ENCODE measurements at regions not wholly inside any gene's neighbourhood (a gene's known extent, or its start where the extent isn't known, plus 50 kb on each side); places are given as distances from the start of the nearest gene placed in this dataset.
A peak's percentile ranks its signal among the peaks of the same experiment; 100 is the strongest.

- peak overlapping the region; percentile 77 to 83 for H3K27ac ChIP-seq
- intact Hi-C loops (cut with DNase I; ENCODE audit: low total_unique reads): no loop called here
- TF ChIP-seq POLR2AphosphoS5 (IDR thresholded peaks at IDR 0.05) (no peak), CTCF (IDR thresholded peaks at IDR 0.05) (no peak), POLR2A (IDR thresholded peaks at IDR 0.05) (no peak)
Observed at GRCh38 chr2:38446418-38446817, 69.3 kb upstream of the ATL2 start.

DNA sequence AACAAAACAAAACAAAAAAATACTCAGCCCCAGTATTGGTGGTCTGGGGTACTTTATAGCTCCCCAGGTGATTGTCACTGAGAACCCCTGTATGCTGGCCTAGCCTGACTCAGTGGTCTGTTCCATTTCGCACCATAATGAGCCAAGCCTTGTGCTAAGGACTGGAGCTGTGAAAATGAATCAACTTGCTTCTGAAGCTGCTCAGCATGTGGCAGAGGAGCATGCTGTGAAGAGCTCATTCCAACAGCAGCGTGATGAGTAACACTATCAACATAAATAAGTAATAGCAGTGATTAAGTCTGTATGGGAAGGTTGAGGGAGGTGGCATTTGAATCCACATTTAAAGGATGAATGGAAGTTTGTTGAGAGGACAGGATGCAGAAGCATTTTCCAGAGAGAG, 67.2 kb upstream of the ATL2 start:
- intact Hi-C loops (cut with DNase I; ENCODE audit: low total_unique reads): no loop called here
- H3K4me1 ChIP-seq: peaks cover 0 to 18% of the 10 kb centered on the region in 2 donors
- no peaks in the 10 kb centered on the region for H3K27me3 ChIP-seq
- TF ChIP-seq CTCF (IDR thresholded peaks at IDR 0.05) (no peak), POLR2AphosphoS5 (IDR thresholded peaks at IDR 0.05) (no peak), POLR2A (IDR thresholded peaks at IDR 0.05) (no peak)
- no peaks in the 10 kb centered on the region for H3K9me3 ChIP-seq
- H3K36me3 ChIP-seq: no peaks in the 10 kb centered on the region
- no peak for DNase-seq (ENCODE audit: low spot score in 2 of 2)
- no peak overlapping the region for H3K4me3 ChIP-seq
- peak overlapping the region in 1 of 2 donors; percentile 86 for H3K27ac ChIP-seq

More at GRCh38 chr2:38446418-38446817, 69.3 kb upstream of the ATL2 start:
- peaks cover 0 to 17% of the 10 kb centered on the region in 2 donors for H3K4me1 ChIP-seq
- H3K36me3 ChIP-seq: no peaks in the 10 kb centered on the region
- no peak for DNase-seq (ENCODE audit: low spot score in 2 of 2)
- peak overlapping the region in 1 of 3 donors; percentile 12 for H3K4me3 ChIP-seq
- H3K27me3 ChIP-seq: no peaks in the 10 kb centered on the region
- H3K9me3 ChIP-seq: no peaks in the 10 kb centered on the region

DNA sequence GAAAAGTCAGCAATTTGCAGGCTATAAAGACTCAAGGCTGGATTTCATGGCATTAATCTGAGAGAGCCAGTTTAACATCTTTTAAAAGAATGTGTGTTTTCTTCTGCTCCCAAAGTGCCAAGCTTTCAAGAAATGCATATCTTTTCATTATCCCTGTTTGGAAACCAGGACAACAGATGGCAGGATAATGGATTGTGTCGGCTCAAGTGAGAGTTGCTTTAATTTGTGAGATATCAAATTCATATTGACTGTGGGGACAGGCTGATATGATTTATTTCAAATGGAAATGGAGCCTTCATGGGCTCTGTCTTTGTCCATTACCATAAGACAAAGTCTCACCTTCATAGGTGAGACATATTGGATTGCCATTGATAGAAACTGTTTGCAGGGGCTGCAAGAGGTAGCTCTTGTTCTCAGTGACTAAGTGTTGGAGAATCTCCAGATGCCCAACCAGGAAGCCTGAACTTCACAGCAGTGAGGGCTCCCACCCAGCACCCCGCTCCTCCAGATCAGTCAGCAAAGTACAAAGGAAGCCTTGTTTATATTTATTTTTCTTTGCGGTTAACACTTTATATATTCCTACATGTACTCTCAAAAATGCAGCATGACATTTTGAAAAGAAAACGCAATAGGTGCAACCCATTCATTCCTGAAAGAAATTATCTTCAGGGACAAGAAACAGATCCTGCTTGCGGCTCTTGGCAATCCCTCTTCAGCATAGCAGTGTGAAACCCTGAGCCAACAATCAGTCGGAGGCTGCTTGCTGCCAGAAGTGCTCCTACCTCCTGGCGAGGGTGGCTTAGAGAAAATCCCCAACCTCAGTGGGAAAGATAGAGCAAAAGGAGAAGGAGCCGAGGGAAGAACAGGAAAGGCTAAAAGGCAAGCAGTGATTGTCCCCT, 65.8 kb upstream of the ATL2 start:
- H3K27me3 ChIP-seq: no peaks in the 10 kb centered on the region
- TF ChIP-seq POLR2A (IDR thresholded peaks at IDR 0.05) (no peak), POLR2AphosphoS5 (IDR thresholded peaks at IDR 0.05) (no peak), CTCF (IDR thresholded peaks at IDR 0.05) (no peak)
- H3K4me1 ChIP-seq: peaks cover 0 to 25% of the 10 kb centered on the region in 2 donors
- H3K9me3 ChIP-seq: no peaks in the 10 kb centered on the region
- peak overlapping the region; percentile 72 to 86 for H3K27ac ChIP-seq
- no peak overlapping the region for H3K4me3 ChIP-seq
- intact Hi-C loops (cut with DNase I; ENCODE audit: low total_unique reads): no loop called here
- H3K36me3 ChIP-seq: no peaks in the 10 kb centered on the region
- peak in 1 of 2 donors; percentile 65 for DNase-seq (ENCODE audit: low spot score in 2 of 2)

DNA sequence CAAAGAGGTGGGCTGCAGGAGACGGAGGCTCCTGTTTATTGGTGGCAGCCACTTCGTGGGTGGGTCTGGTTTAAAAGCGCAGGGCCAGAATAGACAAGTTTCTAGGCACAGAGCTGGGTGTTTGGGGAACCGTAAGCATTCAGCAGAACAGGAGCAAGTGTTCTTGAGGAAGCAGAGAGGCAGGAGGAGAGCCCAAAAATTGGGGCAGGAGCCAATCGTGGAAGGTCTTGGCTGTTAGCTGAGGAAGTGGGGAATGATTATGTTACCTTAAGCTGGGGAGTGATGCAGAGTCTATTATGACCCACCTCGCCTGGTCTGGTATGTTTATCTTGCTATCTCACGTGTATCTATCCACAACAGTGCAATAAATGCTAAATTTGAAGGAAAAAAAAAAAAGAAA, 64.3 kb upstream of the ATL2 start:
- no peaks in the 10 kb centered on the region for H3K9me3 ChIP-seq
- intact Hi-C loops (cut with DNase I; ENCODE audit: low total_unique reads): no loop called here
- H3K4me1 ChIP-seq: peaks cover 0 to 25% of the 10 kb centered on the region in 2 donors
- H3K27ac ChIP-seq: peak overlapping the region; percentile 74 to 86
- DNase-seq (ENCODE audit: low spot score in 2 of 2): no peak
- no peak for TF ChIP-seq POLR2AphosphoS5 (IDR thresholded peaks at IDR 0.05)
- TF ChIP-seq POLR2A (IDR thresholded peaks at IDR 0.05): no peak
- no peak for TF ChIP-seq CTCF (IDR thresholded peaks at IDR 0.05)
- no peaks in the 10 kb centered on the region for H3K27me3 ChIP-seq
- H3K4me3 ChIP-seq: no peak overlapping the region
- H3K36me3 ChIP-seq: no peaks in the 10 kb centered on the region

DNA sequence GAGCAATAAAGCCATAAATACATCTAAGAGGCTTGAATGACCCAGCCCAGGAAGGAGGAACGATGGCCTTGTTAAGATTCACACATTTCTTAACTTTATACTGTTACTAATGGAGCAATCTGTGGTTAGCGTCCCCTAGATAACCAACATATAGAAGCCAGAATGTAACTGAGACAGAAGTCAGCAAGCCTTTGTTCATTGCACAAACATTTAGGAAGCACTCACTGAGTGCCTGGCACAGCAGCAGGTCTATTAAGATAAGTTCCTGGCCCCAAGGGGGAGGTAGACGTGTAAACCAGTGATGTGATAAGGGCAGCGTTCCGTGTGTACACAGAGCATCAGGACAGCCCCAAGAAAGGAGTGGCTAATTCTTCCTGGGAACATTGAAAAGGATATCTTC, 63.6 kb upstream of the ATL2 start:
- H3K36me3 ChIP-seq: no peaks in the 10 kb centered on the region
- DNase-seq (ENCODE audit: low spot score in 2 of 2): no peak
- H3K27me3 ChIP-seq: no peaks in the 10 kb centered on the region
- intact Hi-C loops (cut with DNase I; ENCODE audit: low total_unique reads): no loop called here
- peaks cover 0 to 25% of the 10 kb centered on the region in 2 donors for H3K4me1 ChIP-seq
- H3K27ac ChIP-seq: peak overlapping the region; percentile 74 to 86
- no peak for TF ChIP-seq CTCF (IDR thresholded peaks at IDR 0.05)
- TF ChIP-seq POLR2AphosphoS5 (IDR thresholded peaks at IDR 0.05): no peak
- no peak for TF ChIP-seq POLR2A (IDR thresholded peaks at IDR 0.05)
- H3K9me3 ChIP-seq: no peaks in the 10 kb centered on the region
- H3K4me3 ChIP-seq: no peak overlapping the region
